ENCODE measurements at regions not wholly inside any gene's neighbourhood (a gene's known extent, or its start where the extent isn't known, plus 50 kb on each side); places are given as distances from the start of the nearest gene placed in this dataset.
A peak's percentile ranks its signal among the peaks of the same experiment; 100 is the strongest.

GRCh38 chr1:243946946-243947345 lies 96.9 kb upstream of the AKT3 start:
- no peak overlapping the region for H3K27ac Mint-ChIP-seq (ENCODE audit: low read depth, unreplicated experiment)
- H3K27me3 Mint-ChIP-seq (ENCODE audit: insufficient read depth, unreplicated experiment), result no peaks in the 10 kb centered on the region
- DNase-seq (ENCODE audit: unreplicated experiment), result peak; percentile 55
- no peaks in the 10 kb centered on the region for H3K36me3 Mint-ChIP-seq (ENCODE audit: insufficient read depth, unreplicated experiment)
- H3K4me3 Mint-ChIP-seq (ENCODE audit: unreplicated experiment), result no peak overlapping the region
- peak; percentile 59 for TF ChIP-seq CTCF (IDR thresholded peaks at IDR 0.05; ENCODE audit: unreplicated experiment)
- H3K4me1 Mint-ChIP-seq (ENCODE audit: insufficient read depth, unreplicated experiment), result no peaks in the 10 kb centered on the region
- intact Hi-C loops (cut with micrococcal nuclease), result loop anchor here (1.0 to 5.0 kb wide), 2 partner anchors 326 to 605 kb away; no protein-coding TSS in a partner anchor
- H3K9me3 Mint-ChIP-seq (ENCODE audit: unreplicated experiment), result no peaks in the 10 kb centered on the region
- ChIA-PET CTCF (interaction anchor here (0.5 to 1.0 kb wide), 4 partner anchors 10 to 378 kb away, joined by 3 to 5 read pairs (median 4); no protein-coding TSS in a partner anchor), POLR2A (interaction anchor here (0.9 kb wide), 1 partner anchor 27 kb away, joined by 3 read pairs; no protein-coding TSS in a partner anchor)
- no TSS peak for BruUV-seq (replicated peaks)

GRCh38 chr1:243946253-243946652 lies 96.2 kb upstream of the AKT3 start:
- ChIA-PET CTCF (interaction anchor here (0.6 to 1.0 kb wide), 3 partner anchors 11 to 379 kb away, joined by 3 to 5 read pairs (median 4); no protein-coding TSS in a partner anchor), POLR2A (interaction anchor here (0.9 kb wide), 1 partner anchor 27 kb away, joined by 3 read pairs; no protein-coding TSS in a partner anchor)
- BruUV-seq (replicated peaks), result no TSS peak
- no peak overlapping the region for H3K4me3 Mint-ChIP-seq (ENCODE audit: unreplicated experiment)
- no peaks in the 10 kb centered on the region for H3K36me3 Mint-ChIP-seq (ENCODE audit: insufficient read depth, unreplicated experiment)
- intact Hi-C loops (cut with micrococcal nuclease), result loop anchor here (5.0 kb wide), 1 partner anchor 604 kb away; no protein-coding TSS in a partner anchor
- DNase-seq (ENCODE audit: unreplicated experiment), result no peak
- no peaks in the 10 kb centered on the region for H3K27me3 Mint-ChIP-seq (ENCODE audit: insufficient read depth, unreplicated experiment)
- H3K4me1 Mint-ChIP-seq (ENCODE audit: insufficient read depth, unreplicated experiment), result no peaks in the 10 kb centered on the region
- no peak for TF ChIP-seq CTCF (IDR thresholded peaks at IDR 0.05; ENCODE audit: unreplicated experiment)
- H3K9me3 Mint-ChIP-seq (ENCODE audit: unreplicated experiment), result no peaks in the 10 kb centered on the region
- no peak overlapping the region for H3K27ac Mint-ChIP-seq (ENCODE audit: low read depth, unreplicated experiment)

- Mint-ChIP-seq H3K27ac (ENCODE audit: low read depth, unreplicated experiment) (no peak overlapping the region), H3K9me3 (ENCODE audit: unreplicated experiment) (no peaks in the 10 kb centered on the region), H3K4me3 (ENCODE audit: unreplicated experiment) (no peak overlapping the region), H3K4me1 (ENCODE audit: insufficient read depth, unreplicated experiment) (no peaks in the 10 kb centered on the region), H3K27me3 (ENCODE audit: insufficient read depth, unreplicated experiment) (no peaks in the 10 kb centered on the region), H3K36me3 (ENCODE audit: insufficient read depth, unreplicated experiment) (no peaks in the 10 kb centered on the region)
- CTCF ChIA-PET, result interaction anchor here (0.6 kb wide), 1 partner anchor 590 kb away, joined by 3 read pairs; no protein-coding TSS in a partner anchor
- POLR2A ChIA-PET, result interaction anchor here (1.6 kb wide), 1 partner anchor 102 kb away, joined by 7 read pairs; no protein-coding TSS in a partner anchor
- intact Hi-C loops (cut with micrococcal nuclease), result loop anchor here (5.0 kb wide), 1 partner anchor 603 kb away; no protein-coding TSS in a partner anchor
- BruUV-seq (replicated peaks), result no TSS peak
- no peak for DNase-seq (ENCODE audit: unreplicated experiment)
- no peak for TF ChIP-seq CTCF (IDR thresholded peaks at IDR 0.05; ENCODE audit: unreplicated experiment)
Measured at GRCh38 chr1:243945727-243946126, 95.7 kb upstream of the AKT3 start.

GRCh38 chr1:243944429-243945160 lies 94.6 kb upstream of the AKT3 start:
- ChIA-PET POLR2A (interaction anchor here (0.6 to 1.6 kb wide), 3 partner anchors 67 to 280 kb away, joined by 3 to 7 read pairs (median 4); no protein-coding TSS in a partner anchor), CTCF (interaction anchor here (0.7 to 1.5 kb wide), 3 partner anchors 12 to 328 kb away, joined by 3 to 5 read pairs (median 4); no protein-coding TSS in a partner anchor)
- no TSS peak for BruUV-seq (replicated peaks)

More at GRCh38 chr1:243944429-243945160, 94.6 kb upstream of the AKT3 start:
- intact Hi-C loops (cut with micrococcal nuclease), result loop anchor here (5.0 kb wide), 1 partner anchor 602 kb away; no protein-coding TSS in a partner anchor
- H3K27me3 Mint-ChIP-seq (ENCODE audit: insufficient read depth, unreplicated experiment), result no peaks in the 10 kb centered on the region
- H3K9me3 Mint-ChIP-seq (ENCODE audit: unreplicated experiment), result no peaks in the 10 kb centered on the region
- peak; percentile 55 for DNase-seq (ENCODE audit: unreplicated experiment)
- TF ChIP-seq CTCF (IDR thresholded peaks at IDR 0.05; ENCODE audit: unreplicated experiment), result no peak
- no peaks in the 10 kb centered on the region for H3K4me1 Mint-ChIP-seq (ENCODE audit: insufficient read depth, unreplicated experiment)
- H3K4me3 Mint-ChIP-seq (ENCODE audit: unreplicated experiment), result no peak overlapping the region
- no peak overlapping the region for H3K27ac Mint-ChIP-seq (ENCODE audit: low read depth, unreplicated experiment)
- H3K36me3 Mint-ChIP-seq (ENCODE audit: insufficient read depth, unreplicated experiment), result no peaks in the 10 kb centered on the region
